SH-SY5Y (cell line): ENCODE measurements at regions not wholly inside any gene's neighbourhood (a gene's known extent, or its start where the extent isn't known, plus 50 kb on each side); places are given as distances from the start of the nearest gene placed in this dataset.

Experiments
- GATA2 ChIP-seq: IDR thresholded peaks from 2 replicates; pipeline ENCODE4 v1.6.1; 2011; ENCODE audit warnings: mild to moderate bottlenecking, low read depth, low read length
- GATA3 ChIP-seq: IDR thresholded peaks from 2 replicates; pipeline ENCODE4 v1.6.1; 2011; ENCODE audit warnings: low read depth, mild to moderate bottlenecking, low read length, moderate library complexity

DNA sequence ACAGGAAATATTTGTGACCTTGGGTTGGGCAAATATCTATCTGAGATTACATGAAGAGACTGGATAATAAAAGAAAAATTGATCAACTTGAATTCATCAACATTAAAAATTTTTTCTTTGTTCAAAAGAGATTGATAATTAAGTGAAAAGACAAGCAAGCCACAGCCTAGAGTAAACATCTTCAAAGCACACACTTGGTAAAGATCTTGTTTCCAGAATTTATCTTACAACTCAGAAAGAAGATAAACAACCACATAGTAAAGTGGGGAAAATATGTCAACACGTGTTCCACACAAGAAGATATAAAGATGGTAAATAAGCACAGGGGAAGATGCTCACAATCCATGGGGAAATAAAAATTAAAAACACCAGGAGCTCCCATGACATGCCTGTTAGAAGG is 195.9 kb downstream of the SOX11 start:
- TF ChIP-seq GATA2 (no peak), GATA3 (no peak)
